ENCODE measurements at regions not wholly inside any gene's neighbourhood (a gene's known extent, or its start where the extent isn't known, plus 50 kb on each side); places are given as distances from the start of the nearest gene placed in this dataset.

- TF ChIP-seq ATF3 (IDR thresholded peaks at IDR 0.05) (no peak), CTCF (IDR thresholded peaks at IDR 0.05; ENCODE audit: low read depth, low read length, missing input control) (no peak), YY1 (IDR thresholded peaks at IDR 0.05) (no peak), GABPA (IDR thresholded peaks at IDR 0.05 in 1 of 2, conservative IDR thresholded peaks at IDR 0.05 in 1 of 2) (no peak), RAD21 (IDR thresholded peaks at IDR 0.05) (no peak)
These were observed 267.2 kb downstream of the PARN start for GRCh38 chr16:14362774-14363371.
